NCI-H345 (cell line): ENCODE measurements at regions not wholly inside any gene's neighbourhood (a gene's known extent, or its start where the extent isn't known, plus 50 kb on each side); places are given as distances from the start of the nearest gene placed in this dataset.
A peak's percentile ranks its signal among the peaks of the same experiment; 100 is the strongest.

ENCODE experiments used
- DNase-seq: peaks from one replicate; lab custom pipeline; 2025; lab: John Stamatoyannopoulos, UW

DNA sequence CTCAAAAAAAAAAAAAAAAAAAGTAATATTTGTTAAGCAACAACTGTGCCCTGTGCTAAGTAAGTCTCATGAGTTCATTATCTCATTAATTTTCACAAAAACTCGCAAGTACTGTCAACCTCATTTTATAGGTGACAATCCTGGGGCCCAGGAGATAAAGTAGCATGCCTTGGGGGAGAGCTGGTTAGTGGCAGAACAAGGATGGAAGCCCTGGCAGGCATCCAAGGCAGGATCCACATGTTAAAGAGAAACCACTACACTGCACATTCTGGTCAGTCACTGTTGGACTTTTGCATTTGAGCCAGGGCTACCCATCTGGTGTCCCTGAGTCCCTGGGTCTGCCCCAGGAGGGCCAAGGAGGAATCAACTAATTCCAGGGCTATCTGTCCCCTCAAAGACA, 54.6 kb downstream of the ZFP36L2 start:
- peak; percentile 20 for DNase-seq

DNA sequence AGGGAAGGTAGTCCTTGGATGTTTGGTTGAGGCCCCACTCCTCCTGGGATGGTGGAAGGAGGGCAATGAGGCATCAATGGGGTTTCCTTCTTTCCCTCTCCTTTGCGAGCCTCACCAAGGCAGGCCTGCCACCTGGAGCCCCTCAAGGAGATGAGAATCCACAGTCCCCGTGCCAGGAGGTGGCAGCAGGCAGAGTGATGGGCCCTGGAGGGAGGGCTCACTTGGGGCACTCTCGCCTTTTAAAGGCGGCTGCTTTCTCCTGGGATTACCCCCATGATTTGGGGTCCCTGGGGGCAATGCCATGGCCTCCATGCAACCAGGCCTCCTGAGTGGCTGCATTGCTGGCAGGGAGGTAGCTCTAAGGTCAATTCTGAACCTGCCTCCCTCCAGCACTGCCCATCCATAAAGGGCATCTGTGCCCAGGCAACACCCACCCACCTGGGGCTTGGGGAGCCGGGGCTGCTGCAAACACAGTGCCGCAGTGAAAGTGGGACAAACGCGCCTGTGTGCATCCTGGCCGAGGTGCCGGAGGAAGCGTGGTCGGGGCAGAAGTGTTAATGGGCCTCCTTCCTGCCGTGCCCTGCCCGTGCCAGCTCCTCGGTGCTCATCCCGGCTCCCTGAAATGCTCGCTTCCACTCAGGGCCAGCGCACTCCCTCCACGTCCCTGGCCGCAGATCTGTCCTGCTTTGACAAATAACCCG, 55.9 kb downstream of the ZFP36L2 start:
- DNase-seq = no peak

DNA sequence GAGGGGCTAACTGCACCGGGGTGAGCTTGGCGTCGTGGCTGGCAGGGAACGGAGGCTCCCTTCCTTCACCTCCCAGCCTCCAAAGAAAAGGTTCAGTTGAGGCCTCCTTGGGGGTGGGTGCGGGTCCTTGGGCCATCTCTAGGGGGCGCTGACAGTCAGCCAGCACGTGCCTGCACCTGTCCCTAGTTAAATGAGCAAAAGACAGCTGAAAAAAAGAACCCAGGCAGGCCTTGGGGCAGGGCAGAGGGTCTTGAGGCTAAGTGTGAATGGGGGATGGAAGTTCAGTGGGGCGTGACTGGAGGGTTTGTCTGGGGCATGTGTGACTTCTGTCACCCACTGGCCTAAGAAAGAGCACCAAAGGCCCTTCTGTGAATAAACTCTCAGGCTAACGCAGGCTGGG, 56.4 kb downstream of the ZFP36L2 start:
- DNase-seq = no peak

DNA sequence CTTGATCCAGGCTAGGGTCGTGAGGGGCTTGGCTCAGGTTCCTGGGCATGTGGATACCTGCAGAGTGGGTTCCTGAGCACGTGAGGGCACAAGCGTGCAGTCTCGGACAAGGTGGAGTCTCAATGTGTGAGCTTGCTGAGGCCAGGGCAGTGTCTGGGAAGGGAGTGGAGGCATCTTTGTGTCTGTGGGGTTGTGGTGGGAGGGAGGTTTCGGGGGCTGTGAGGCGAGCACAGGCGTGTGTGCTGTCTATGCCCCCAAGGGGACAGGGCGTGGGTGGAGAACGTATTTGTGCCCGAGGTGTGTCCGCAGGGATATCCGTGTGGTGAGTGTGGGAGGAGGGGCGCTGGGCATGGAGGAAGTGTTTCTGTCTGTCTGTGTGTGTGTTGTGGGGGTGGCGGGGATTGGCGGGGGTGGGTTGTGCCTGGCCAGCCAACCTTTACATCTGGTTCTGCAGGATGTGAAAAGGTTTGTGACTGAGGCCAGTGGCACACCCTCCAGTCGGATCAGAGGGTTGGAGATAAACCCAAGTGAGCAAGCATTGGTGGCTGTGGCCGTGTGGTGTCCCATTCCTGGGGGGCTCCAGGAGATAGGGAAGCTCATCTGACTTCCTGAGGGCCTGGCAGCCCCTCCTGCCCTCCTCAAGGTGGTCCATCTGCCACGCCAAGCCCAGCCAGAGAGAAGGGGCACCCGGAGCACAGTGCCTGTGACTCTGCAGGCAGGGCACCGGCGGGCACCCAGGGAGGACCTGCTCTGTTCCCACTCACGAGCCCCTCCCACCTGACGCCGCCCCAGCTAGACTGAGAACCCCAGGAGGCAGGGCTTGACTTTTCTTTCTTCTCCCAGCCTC, 57.1 kb downstream of the ZFP36L2 start:
- DNase-seq = no peak

DNA sequence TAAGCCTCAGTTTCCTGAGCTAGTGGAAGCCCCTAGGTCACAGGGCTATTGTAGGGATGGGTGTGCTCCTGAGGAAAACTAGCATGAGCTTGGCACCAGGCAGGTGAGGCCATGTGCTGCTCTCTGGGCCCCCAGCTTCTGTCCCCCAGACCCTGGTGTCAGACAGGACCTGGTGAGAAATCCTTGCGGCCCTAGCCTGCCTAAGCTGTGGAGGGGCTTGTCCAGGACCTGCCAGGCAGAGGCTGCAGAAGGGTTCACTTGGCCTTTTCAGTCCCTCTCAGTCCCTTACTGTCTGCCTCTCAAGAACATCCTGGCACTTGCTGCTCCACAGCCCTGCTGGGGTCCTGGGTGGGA, 58.4 kb downstream of the ZFP36L2 start:
- no peak for DNase-seq

DNA sequence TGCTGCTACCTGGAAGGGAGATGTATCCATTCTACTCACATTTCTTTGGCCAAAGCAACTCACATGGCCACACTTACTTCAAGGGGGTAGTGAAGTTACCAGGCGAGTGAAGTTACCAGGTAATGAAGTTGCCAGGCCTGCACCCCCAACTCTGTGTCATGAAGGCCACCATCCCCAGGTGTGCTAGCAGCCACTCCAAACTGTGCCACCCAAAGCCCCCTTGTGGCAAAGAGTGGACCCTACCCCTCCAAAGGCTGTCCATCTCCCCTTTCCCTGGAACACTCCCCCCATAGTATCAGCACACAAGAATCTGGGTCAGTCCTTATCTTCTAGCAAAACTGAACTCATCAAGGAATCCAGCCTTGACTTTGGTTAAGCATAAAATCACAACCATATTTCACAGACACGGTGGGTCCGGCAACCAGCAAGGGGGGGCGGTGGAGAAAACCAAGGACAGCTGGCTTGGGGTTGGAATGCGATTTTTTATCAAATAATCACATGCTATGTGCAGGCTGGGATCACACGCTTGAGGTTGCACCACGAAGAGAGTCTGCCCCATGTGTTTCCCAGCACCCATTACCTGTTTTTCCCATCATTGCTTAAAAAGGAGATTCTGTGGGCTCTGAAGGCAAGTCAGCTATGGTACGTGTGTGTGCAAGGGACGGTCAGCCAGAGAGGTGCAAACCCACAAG, 60.9 kb downstream of the ZFP36L2 start:
- no peak for DNase-seq

DNA sequence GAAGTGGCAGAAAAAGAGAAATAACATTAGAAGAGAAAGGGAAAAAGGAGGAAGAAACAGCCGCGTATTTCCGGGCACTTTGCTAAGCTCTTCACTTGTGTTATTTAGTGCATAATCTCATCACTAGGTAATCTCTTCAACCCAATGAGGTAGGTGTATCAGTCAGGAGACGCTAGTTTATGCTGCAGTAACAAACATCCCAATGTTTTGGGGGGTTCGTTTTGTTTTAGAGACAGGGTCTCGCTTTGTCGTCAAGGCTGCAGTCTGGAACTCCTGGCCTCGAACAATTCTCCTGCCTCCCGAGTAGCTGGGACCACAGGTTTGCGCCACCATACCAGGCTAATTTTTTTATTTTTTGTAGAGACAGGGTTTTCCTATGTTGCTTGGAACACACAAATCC, 61.7 kb downstream of the ZFP36L2 start:
- DNase-seq = no peak

DNA sequence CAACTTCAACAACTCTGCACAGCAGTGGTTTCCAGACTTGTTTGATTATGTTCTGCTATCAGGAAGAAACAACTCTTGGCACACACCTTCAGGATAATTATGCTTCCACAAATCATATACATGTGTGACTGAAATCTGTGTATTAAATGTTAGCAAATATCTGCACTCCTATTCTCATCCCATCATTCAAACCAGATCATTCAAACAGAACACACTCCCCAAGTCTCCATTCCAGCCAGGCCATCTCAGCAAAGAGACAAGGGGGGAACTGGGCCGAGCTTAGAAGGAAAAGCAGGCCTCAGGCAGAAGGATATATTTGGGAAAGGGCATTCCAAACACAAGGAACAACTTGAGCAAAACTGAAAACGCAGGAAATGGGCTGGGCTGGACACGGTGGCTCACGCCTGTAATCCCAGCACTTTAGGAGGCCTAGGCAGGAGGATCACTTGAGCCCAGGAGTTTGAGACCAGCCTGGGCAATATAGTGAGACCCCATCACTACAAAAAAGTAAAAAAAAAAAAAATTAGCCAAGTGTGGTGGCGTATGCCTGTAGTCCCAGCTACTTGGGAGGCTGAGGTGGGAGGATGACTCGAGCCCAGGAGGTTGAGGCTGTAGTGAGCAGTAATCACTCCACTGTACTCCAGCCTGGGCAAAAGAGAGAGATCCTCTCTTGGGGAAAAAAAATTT, 62.7 kb downstream of the ZFP36L2 start:
- DNase-seq = no peak

DNA sequence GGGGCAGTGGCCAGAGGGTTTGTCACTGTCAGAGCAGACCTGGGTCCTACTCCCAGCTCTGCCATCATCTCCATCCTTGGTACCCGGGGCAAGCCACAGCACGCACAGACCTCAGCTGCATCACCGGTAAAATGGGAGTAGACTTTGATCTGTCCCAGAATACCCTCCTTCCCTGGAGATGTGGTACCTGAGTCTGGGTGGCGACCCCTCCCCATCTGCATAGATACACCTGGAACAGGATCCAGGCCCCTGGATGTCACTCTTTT, 64.0 kb downstream of the ZFP36L2 start:
- no peak for DNase-seq

DNA sequence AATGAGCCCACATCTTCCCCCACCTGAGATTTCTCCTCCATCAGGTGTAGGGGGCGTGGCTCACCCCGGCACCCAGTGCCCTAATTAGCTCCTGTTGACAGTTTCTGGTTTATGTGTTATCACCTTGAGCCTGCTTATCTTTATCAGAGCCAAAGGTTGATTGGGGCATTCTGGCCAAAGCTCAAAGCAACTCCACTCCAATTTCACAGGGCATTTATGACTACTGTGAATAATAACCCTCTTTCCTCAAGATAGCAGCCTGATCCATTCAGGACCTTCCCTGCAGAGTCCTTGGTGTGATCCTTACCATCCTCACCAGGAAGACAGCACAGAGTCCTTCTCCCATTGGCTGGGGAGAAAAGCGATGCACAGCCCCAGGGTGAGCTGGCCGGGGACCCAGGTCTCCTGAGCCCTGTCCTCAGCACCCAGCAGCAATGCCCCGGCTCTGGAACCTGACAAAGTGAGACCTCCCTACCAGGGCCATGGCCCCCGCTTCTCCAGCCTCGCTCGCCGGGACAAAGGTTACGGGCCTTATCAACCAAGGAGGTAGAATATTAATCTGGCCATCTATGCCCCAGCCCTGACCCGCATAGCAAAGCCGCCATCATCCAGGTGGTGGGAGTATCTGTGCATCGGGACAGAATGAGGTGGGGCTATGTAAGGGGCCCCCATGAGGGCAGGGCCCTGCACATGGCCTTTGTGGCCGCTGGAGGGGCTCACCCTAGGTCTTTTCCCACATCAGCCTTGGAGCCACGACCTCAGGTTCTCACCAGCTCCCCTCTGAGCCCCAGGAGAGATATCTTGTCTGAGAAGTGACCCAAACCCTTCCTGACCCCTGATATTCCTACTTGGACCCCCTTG, 64.5 kb downstream of the ZFP36L2 start:
- no peak for DNase-seq

DNA sequence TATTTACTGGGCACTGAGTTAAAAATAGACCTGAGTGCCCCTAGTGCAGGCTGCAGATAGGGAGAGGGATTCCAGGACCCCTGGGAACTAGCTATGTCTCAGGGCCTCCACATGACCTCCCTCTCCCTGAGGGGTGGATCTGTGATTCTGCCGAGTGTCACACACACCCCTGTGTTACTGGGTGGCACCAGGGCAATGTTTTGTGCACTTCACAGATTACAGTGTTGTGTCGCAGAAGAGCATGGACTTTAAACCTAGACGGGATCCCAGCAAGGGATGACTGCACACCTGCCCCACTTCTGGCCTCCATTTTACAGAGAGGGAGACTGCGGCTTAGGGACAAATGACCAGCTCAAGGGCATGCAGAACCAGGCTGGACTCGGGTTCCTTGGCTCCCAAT, 65.6 kb downstream of the ZFP36L2 start:
- DNase-seq = no peak

DNA sequence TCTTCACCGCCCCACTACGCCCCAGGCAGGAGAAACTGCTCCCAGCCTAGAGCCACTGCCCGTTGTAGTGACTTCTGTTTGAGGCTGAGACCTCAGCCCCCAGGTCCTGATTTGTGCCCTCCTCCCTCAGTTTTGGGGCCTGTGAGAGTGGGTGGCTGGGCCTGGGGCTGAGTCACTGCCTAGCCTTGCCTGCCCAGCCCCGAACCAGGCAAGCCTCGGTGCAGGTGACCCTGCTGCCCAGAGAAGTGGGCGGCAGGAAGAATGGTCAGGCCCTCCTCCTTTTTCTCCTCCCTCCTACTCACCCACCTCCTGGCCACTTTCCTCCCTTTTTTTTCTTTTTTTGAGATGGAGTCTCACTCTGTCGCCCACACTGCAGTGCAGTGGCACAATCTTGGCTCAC, 66.6 kb downstream of the ZFP36L2 start:
- no peak for DNase-seq

DNA sequence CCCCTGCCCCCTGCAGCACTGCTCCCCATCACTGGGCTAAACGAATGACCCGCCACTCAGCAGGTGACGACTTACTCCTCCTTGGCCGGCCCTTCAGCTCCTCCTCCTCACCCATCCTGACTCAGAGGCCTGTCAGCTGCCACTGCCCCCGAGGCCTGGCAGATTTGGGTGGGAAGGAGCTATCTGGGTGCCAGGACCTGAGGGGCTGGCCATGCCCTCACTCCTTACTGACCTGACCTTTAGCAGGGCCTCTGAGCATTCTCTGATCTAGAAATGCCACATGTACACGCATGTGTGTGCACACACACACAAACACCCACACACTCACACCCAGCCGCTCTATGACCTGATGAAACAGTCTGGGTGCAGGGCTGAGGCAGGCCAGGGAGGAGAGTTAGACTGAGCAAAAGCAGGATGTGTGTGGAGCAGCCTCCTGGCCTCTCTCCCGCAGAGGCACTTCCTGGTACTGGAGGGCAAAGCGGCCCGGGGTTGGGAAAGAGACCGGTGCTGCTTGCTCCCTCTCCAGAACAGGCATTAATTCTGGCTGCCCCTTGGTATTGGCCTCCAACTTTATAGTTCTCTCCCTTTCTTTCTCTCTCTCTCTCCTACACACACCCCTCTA, 68.0 kb downstream of the ZFP36L2 start:
- DNase-seq = no peak

DNA sequence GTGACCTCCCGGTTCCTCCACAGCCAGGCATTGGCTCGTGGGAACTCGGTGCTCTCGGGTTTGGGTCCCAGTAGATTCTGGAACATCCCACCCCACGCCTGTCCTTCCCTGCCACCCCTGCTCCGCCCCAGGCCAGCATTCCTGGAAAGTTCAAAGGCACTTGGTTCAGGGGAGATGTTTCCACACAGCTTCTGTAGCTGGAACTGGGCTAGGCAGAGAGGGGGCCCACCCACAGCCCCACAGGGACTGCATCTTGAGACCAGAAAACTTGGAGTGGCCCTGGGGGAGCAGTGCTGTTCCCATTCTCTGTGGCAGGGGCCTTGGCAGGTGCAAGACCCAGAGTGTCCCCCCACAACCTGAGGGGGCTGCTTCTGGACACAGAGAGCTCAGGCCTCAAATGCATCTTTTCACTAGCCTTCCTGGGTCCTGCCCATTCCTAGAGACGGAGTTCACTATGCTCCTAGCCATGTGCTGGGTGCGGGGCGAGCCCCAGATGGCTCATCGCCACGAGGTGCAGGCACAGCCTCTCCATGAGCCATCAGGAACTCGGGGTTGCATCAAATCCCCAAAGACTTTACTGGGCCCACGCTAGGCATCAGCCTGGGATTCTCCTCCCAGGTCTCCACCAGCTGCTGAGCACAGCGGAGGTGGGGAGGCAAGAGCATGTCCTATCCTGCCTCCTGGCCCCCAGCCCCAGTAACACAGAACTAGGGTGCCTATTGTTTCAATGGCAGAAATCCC, 68.7 kb downstream of the ZFP36L2 start:
- no peak for DNase-seq

DNA sequence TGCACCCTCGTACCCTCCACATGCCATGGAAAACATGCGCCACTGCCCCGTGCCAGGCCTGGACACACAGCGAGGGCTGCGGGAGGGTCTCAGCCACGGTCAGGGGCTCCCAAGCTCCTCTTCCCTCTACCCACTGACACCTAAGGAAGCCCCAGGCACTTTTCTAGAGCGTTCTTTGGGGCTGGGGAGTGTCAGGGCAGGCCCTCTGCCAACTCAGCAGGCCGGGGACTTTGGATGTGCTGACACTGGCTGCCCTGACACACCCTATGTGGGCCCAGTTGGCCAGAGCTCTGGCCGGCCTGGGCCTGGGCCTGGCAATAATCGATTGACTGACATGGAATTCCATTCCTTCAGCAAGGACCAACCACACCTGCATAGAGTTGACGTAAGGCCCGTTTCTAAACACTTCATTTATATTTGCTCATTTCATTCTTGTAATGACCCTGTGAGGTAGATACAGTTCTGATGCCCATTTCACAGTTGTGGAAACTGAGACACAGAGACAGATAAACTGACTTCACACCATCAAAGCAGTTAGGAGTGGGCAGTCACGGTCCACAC, 70.5 kb downstream of the ZFP36L2 start:
- no peak for DNase-seq

DNA sequence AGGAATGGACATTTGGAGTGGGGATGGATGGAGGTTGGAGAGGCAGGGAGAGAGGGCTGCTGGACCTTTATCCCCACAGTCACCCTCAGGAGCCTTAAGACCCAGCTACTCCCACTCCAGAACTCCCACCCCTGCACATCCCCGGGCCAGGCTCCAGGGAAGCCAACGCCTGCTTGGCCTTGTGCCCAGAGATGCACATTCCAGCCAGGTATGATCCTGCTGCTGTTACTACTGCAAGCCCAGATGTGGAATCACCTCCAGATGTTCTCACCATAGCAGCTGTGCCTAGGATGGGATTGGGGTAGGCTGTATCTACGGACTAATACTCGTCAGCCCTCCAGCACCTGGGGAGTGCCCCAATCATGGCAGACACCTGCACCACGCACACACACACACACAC, 71.7 kb downstream of the ZFP36L2 start:
- no peak for DNase-seq

DNA sequence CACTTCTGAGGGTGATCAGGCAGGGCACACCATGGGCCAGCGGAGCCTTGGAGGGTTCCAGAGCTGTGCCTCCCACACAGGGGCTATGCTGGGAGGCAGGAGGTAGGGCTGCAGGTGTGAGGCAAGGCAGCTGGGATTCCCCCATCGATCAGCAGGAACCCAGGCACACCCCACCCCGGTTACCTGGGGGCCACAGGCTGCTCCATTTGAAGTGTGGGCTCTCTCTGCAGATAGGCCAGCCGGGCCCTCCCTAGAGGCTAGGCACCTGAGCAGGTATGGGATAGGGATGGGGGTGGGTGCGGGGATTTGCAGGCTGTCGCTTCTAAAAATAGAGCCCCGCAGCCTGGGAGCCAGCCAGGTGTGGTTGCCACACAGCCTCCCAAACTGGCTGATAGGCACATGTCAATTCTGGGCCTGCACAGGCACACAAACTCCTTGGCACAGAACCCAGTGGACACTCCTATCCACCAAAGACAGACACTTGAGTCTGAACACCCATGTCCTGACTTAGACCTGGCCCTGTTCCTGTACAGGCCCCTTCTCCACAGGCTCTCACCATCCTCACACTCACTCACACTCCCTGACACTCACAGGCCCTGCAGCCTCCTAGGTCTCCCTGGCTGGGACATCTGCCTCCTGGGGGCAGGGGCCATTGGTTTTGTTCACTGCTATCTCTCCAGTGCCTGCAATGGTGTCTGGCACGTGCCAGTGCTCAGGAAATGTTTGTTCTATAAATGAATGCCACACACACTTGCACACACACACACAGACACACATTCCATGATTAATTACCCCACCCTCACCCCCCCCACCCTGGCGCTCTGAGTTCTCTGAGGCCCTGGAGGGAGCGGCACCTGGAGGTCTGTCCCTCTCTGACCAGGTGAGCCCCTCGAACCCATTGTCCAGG, 73.4 kb downstream of the ZFP36L2 start:
- DNase-seq = no peak

DNA sequence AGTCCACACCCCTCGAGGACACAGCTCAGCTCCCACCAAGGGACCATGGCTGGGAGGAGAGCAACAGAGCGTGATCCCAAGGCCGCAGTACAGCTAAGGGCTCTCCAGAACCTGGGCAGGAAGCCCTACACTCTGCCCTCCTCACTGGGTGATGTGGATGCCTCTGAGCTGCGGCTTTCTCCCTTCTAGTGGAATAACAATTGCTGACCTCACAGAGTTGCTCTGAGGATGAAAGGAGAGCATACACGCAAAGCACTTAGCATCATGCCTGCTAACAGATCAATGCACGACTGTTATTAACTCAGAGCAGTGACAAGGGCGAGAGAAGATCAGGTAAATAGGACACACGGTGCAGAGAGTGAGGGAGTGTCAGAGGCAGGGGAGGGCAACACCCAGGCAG, 74.2 kb downstream of the ZFP36L2 start:
- DNase-seq = peak; percentile 34

DNA sequence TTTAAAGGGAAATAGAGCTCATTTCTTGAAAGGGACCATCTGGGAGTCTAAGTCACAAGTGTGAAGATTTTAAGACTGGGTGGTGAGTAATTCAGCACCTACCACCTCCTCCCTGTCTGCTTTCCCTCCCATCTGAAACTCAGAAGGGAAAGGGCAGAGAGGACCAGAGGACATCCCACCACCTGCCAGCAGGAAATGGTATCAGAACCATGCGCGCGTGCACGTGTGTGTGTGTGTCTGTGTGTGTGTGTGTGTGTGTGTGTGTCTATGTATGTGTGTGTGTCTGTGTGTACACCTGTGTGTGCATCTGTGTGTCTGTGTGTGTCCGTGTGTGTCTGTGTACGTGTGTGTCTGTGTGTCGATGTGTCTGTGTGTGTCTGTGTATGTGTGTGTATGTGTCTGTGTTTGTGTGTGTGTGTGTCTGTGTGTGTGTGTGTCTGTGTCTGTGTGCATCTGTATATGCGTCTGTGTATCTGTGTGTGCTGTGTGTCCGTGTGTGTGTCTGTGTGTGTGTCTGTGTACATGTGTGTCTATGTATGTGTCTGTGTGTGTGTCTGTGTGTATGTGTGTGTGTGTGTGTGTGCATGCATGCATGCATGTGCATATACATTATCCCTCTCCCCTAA, 76.8 kb downstream of the ZFP36L2 start:
- DNase-seq = no peak
